Nucleus accumbens (tissue), 56 donors: ENCODE measurements at regions not wholly inside any gene's neighbourhood (a gene's known extent, or its start where the extent isn't known, plus 50 kb on each side); places are given as distances from the start of the nearest gene placed in this dataset.

ENCODE experiments used
- DNase-seq, 56 donors: peaks; one replicate each; lab custom pipeline; 2025; lab: John Stamatoyannopoulos, UW

- DNase-seq: no peak
Observed at GRCh38 chr3:148197061-148197460, 500.6 kb upstream of the AGTR1 start.

GRCh38 chr3:148202386-148202785 lies 495.3 kb upstream of the AGTR1 start:
- peak in 1 of 56 donors; percentile 9 for DNase-seq

- peak in 1 of 56 donors; percentile 6 for DNase-seq
Observed at GRCh38 chr3:148203297-148204010, 494.2 kb upstream of the AGTR1 start.

- DNase-seq: no peak
Observed at GRCh38 chr3:148204131-148204530, 493.6 kb upstream of the AGTR1 start.

GRCh38 chr3:148205977-148206376 lies 491.7 kb upstream of the AGTR1 start:
- DNase-seq: no peak

GRCh38 chr3:148206446-148206845 lies 491.3 kb upstream of the AGTR1 start:
- no peak for DNase-seq

- no peak for DNase-seq
Observed at GRCh38 chr3:148208975-148209374, 488.7 kb upstream of the AGTR1 start.

- no peak for DNase-seq
Observed at GRCh38 chr3:148211725-148212124, 486.0 kb upstream of the AGTR1 start.

GRCh38 chr3:148214705-148215104 lies 483.0 kb upstream of the AGTR1 start:
- no peak for DNase-seq

- no peak for DNase-seq
Observed at GRCh38 chr3:148217317-148217716, 480.4 kb upstream of the AGTR1 start.

- no peak for DNase-seq
Observed at GRCh38 chr3:148218222-148218621, 479.5 kb upstream of the AGTR1 start.

GRCh38 chr3:148219999-148220398 lies 477.7 kb upstream of the AGTR1 start:
- no peak for DNase-seq

GRCh38 chr3:148221303-148221702 lies 476.4 kb upstream of the AGTR1 start:
- no peak for DNase-seq

GRCh38 chr3:148223266-148223665 lies 474.4 kb upstream of the AGTR1 start:
- DNase-seq: no peak

- no peak for DNase-seq
Observed at GRCh38 chr3:148226246-148226645, 471.5 kb upstream of the AGTR1 start.

- no peak for DNase-seq
Observed at GRCh38 chr3:148227534-148227933, 470.2 kb upstream of the AGTR1 start.

GRCh38 chr3:148229107-148229506 lies 468.6 kb upstream of the AGTR1 start:
- no peak for DNase-seq

- no peak for DNase-seq
Observed at GRCh38 chr3:148230473-148230872, 467.2 kb upstream of the AGTR1 start.

- no peak for DNase-seq
Observed at GRCh38 chr3:148232389-148232788, 465.3 kb upstream of the AGTR1 start.

GRCh38 chr3:148233403-148233802 lies 464.3 kb upstream of the AGTR1 start:
- DNase-seq: no peak

- DNase-seq: no peak
Observed at GRCh38 chr3:148234536-148234935, 463.2 kb upstream of the AGTR1 start.

GRCh38 chr3:148235566-148235965 lies 462.1 kb upstream of the AGTR1 start:
- no peak for DNase-seq

- no peak for DNase-seq
Observed at GRCh38 chr3:148238421-148238821, 459.3 kb upstream of the AGTR1 start.
